ENCODE measurements at regions not wholly inside any gene's neighbourhood (a gene's known extent, or its start where the extent isn't known, plus 50 kb on each side); places are given as distances from the start of the nearest gene placed in this dataset.
"Not testable (repeated sequence)": the region's sequence is repeated elsewhere in the genome, so short reads cannot be mapped to it uniquely, and the experiment has no call there.

DNA sequence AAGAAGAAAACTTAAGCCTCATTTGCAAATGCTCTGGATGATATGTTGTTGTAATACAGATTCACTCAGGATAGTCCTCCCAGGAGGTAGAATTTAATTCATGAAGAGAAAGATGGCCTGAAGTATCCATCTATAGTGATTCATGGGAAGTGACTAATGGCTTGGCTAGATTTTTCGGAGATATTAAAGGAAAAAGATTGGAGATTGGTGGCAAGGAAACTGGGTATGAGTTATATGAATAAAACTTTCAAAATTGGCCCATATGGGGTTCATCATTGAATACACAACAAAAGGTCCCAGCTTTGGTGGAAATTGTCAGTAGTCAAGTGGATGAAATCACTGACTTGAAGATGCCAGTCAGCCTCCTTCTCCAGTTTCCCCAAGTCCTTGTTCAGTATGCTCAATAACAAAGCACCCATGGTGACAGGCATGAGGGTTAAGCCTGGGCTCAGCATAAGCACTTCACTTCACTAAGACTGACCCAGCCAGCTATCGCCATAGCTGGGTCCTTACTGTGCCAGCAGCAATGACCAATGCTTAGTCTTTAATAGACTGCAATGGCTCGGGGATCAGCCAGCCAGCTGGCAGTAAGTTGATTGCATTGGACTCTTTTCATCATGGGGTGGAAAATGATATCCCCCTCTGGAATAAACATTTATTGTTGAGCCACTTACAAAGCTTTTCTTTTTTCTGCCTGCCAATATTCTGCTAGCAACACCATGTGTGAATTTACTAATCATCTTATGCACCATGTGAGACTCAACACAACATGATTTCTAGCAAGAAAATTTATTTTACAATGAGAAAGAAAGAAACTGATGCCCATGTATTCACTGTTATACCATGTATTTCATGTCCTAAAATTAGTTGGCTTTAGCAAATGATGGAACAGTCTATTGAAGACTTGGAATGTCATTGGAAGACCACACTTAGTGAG is 176.6 kb upstream of the TACR1 start:
- H3K27ac ChIP-seq = no peak overlapping the region
- WGBS, 2 donors = 91 to 92% methylated on average over 3 of the region's 3 CpGs
- no peak for DNase-seq
- TF ChIP-seq POLR2A (IDR thresholded peaks at IDR 0.05) = no peak
- TF ChIP-seq, protein P1, sequence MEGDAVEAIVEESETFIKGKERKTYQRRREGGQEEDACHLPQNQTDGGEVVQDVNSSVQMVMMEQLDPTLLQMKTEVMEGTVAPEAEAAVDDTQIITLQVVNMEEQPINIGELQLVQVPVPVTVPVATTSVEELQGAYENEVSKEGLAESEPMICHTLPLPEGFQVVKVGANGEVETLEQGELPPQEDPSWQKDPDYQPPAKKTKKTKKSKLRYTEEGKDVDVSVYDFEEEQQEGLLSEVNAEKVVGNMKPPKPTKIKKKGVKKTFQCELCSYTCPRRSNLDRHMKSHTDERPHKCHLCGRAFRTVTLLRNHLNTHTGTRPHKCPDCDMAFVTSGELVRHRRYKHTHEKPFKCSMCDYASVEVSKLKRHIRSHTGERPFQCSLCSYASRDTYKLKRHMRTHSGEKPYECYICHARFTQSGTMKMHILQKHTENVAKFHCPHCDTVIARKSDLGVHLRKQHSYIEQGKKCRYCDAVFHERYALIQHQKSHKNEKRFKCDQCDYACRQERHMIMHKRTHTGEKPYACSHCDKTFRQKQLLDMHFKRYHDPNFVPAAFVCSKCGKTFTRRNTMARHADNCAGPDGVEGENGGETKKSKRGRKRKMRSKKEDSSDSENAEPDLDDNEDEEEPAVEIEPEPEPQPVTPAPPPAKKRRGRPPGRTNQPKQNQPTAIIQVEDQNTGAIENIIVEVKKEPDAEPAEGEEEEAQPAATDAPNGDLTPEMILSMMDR (IDR thresholded peaks at IDR 0.05) = no peak
- intact Hi-C loops (cut with DNase I; ENCODE audit: low total_unique reads) = no loop called here
- H3K4me1 ChIP-seq = no peaks in the 10 kb centered on the region
- no peaks in the 10 kb centered on the region for H3K9me3 ChIP-seq
- no peaks in the 10 kb centered on the region for H3K27me3 ChIP-seq
- H3K36me3 ChIP-seq (ENCODE audit: low read depth, missing control alignments) = no peaks in the 10 kb centered on the region
- no peak overlapping the region for H3K4me3 ChIP-seq

DNA sequence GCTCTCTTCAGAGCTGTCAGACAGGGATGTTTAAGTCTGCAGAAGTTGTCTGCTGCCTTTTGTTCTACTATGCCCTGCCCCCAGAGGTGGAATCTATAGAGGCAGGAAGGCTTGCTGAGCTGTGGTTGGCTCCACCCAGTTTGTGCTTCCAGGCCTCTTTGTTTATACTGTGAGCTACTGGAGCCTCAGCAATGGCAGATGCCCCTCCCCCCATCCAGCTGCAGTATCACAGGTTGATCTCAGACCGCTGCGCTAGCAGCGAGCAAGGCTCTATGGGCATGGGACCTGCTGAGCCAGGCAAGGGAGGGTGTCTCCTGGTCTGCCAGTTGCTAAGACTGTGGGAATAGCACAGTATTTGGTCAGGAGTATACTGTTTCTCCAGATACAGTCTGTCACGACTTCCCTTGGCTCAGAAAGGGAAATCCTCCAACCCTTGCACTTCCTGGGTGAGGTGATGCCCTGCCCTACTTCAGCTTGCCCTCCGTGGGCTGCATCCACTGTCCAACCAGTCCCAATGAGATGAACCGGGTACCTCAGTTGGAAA is 175.2 kb upstream of the TACR1 start:
- intact Hi-C loops (cut with DNase I; ENCODE audit: low total_unique reads); DNase-seq; H3K27ac ChIP-seq; H3K36me3 ChIP-seq (ENCODE audit: low read depth, missing control alignments); H3K4me1 ChIP-seq; H3K27me3 ChIP-seq; H3K9me3 ChIP-seq; H3K4me3 ChIP-seq: not testable (repeated sequence)
- WGBS, 2 donors = 81 to 93% methylated on average over 6 of the region's 6 CpGs

DNA sequence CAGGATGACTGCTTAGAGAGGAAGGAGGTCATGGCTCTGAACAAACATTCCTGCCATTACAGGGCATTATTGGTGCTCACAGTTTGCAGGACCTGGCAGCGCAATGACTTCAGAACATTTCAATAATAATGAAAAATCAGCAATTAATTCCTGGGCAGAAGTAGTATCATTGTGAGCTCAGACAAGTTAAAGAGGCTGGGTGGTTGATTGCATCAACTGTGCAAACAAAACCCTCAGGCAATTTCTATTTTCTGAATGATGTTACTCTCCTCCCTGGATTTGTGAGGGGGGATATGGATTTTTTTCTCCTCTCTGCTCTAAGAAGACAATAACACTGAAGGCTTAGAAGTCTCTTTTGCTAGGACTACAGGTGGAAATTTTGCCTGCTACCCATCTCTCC is 168.1 kb upstream of the TACR1 start:
- Histone ChIP-seq H3K4me3 (no peak overlapping the region), H3K4me1 (no peaks in the 10 kb centered on the region), H3K36me3 (ENCODE audit: low read depth, missing control alignments) (no peaks in the 10 kb centered on the region), H3K9me3 (no peaks in the 10 kb centered on the region), H3K27ac (no peak overlapping the region), H3K27me3 (no peaks in the 10 kb centered on the region)
- WGBS, 2 donors = 89 to 100% methylated on average over 1 of the region's 1 CpG
- DNase-seq = no peak
- TF ChIP-seq, protein P1 (IDR thresholded peaks at IDR 0.05) = no peak
- TF ChIP-seq POLR2A (IDR thresholded peaks at IDR 0.05) = no peak
- intact Hi-C loops (cut with DNase I; ENCODE audit: low total_unique reads) = no loop called here

DNA sequence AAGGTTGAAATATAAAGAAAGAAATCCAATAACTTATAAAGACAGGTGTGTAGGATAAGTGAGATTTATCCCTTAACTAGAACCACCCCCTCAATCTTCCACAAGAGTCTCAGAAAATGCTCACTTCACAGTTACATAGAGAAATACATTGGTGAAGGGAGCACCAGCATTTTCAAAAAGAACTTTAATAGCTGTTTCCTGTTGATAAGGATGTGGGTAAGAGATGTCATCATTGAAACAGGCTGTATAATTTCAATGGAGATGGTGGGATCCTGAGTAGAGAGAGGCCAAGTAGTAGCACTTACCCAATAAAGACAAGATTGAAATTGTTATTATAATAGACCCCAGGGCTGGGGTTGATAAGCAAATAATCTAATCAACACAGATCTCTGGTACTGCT is 162.2 kb upstream of the TACR1 start:
- intact Hi-C loops (cut with DNase I; ENCODE audit: low total_unique reads) = no loop called here
- no peak overlapping the region for H3K4me3 ChIP-seq
- H3K27me3 ChIP-seq = no peaks in the 10 kb centered on the region

DNA sequence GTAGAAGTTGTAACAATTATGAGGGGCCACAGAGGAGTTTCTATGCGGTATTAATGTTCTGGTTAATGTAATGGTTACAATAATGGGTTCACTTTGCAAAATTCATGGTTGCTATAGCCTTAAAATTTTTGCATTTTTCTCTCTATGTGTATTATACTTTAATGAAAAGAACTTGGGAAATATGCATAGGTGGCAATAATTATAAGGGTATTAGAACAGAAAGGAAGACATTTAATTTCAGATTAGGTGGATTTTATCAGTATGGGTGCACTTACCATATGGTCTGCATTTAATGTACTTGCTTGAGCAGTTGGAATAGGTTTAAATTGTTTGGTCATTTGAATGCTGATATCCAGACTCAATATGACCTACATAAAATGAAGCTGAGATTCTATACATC is 161.6 kb upstream of the TACR1 start:
- WGBS, 2 donors = 84 to 86% methylated on average over 1 of the region's 1 CpG
- Histone ChIP-seq H3K36me3 (ENCODE audit: low read depth, missing control alignments) (no peaks in the 10 kb centered on the region), H3K4me3 (no peak overlapping the region), H3K4me1 (no peaks in the 10 kb centered on the region), H3K9me3 (no peaks in the 10 kb centered on the region), H3K27ac (no peak overlapping the region), H3K27me3 (no peaks in the 10 kb centered on the region)
- DNase-seq = no peak
- intact Hi-C loops (cut with DNase I; ENCODE audit: low total_unique reads) = no loop called here
- TF ChIP-seq POLR2A (IDR thresholded peaks at IDR 0.05) = no peak
- TF ChIP-seq, protein P1 (IDR thresholded peaks at IDR 0.05) = no peak

More for the DNA sequence above, 162.2 kb upstream of the TACR1 start:
- no peaks in the 10 kb centered on the region for H3K36me3 ChIP-seq (ENCODE audit: low read depth, missing control alignments)
- DNase-seq = no peak
- no peaks in the 10 kb centered on the region for H3K4me1 ChIP-seq
- TF ChIP-seq, protein P1 (IDR thresholded peaks at IDR 0.05) = no peak
- no peak for TF ChIP-seq POLR2A (IDR thresholded peaks at IDR 0.05)
- no peaks in the 10 kb centered on the region for H3K9me3 ChIP-seq
- no peak overlapping the region for H3K27ac ChIP-seq

Measured in testis (tissue), 2 donors.